Stomach (tissue), 4 donors: ENCODE measurements at regions not wholly inside any gene's neighbourhood (a gene's known extent, or its start where the extent isn't known, plus 50 kb on each side); places are given as distances from the start of the nearest gene placed in this dataset.

Experiments
- CTCF ChIP-seq, 7 experiments: fragments of 450-650 bp in 4 of 7; fragments of 200-600 bp in 3 of 7; sonication (generic) in 3 of 7; IDR thresholded peaks; one replicate each; pipeline ENCODE4 v1.5.1; 2016 to 2019; ENCODE audit warnings: antibody characterized with exemption in 7 of 7, control low read depth in 2 of 7, mild to moderate bottlenecking in 1 of 7
- EP300 ChIP-seq: sonication (generic); formaldehyde crosslinking; IDR thresholded peaks from one replicate; pipeline ENCODE4 v1.6.1; 2017; ENCODE audit warnings: antibody characterized with exemption

GRCh38 chr13:111857336-111857735 is 209.6 kb upstream of the SOX1 start:
- TF ChIP-seq CTCF (IDR thresholded peaks at IDR 0.05) (no peak), EP300 (no peak)
